NB4 (cell line): ENCODE measurements at regions not wholly inside any gene's neighbourhood (a gene's known extent, or its start where the extent isn't known, plus 50 kb on each side); places are given as distances from the start of the nearest gene placed in this dataset.

Experiments
- DNase-seq: peaks from one replicate; pipeline ENCODE4 v3.0.0; 2010; ENCODE audit warnings: low read depth
- H3K4me3 ChIP-seq: one replicate; pipeline ENCODE4 v1.5.1; 2011; ENCODE audit warnings: mild to moderate bottlenecking, low read depth, low read length, moderate library complexity
- CTCF ChIP-seq: IDR thresholded peaks from one replicate; pipeline ENCODE4 v1.5.1; 2012; ENCODE audit warnings: low read depth, low read length
- MYC ChIP-seq: IDR thresholded peaks from 2 replicates; pipeline ENCODE4 v1.6.1; 2011; ENCODE audit warnings: low read depth, low read length
- POLR2A ChIP-seq: IDR thresholded peaks from 2 replicates; pipeline ENCODE4 v1.6.1; 2011; ENCODE audit warnings: mild to moderate bottlenecking; ENCODE audit not compliant: insufficient read length; ENCODE audit errors: extremely low read depth
- TF ChIP-seq, protein P1 (sequence below): IDR thresholded peaks from 2 replicates; pipeline ENCODE4 v1.6.1; 2011; ENCODE audit warnings: low read depth, low read length

GRCh38 chr2:62304429-62305417, 108.8 kb downstream of the B3GNT2 start:
- peak overlapping the region; percentile 21 for H3K4me3 ChIP-seq
- peak; percentile 100 for DNase-seq
- TF ChIP-seq POLR2A (peak; percentile 20), CTCF (no peak), MYC (peak; percentile 99)
- TF ChIP-seq, protein P1, sequence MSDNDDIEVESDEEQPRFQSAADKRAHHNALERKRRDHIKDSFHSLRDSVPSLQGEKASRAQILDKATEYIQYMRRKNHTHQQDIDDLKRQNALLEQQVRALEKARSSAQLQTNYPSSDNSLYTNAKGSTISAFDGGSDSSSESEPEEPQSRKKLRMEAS, result peak; percentile 98

- peak; percentile 79 for DNase-seq
- TF ChIP-seq CTCF (no peak), MYC (no peak), POLR2A (no peak)
- TF ChIP-seq, protein P1, result no peak; the same call in none of the 2 replicates
- H3K4me3 ChIP-seq, result peak overlapping the region; percentile 6
Measured at GRCh38 chr2:62303788-62304187, 107.9 kb downstream of the B3GNT2 start.

GRCh38 chr2:62302631-62303435, 106.9 kb downstream of the B3GNT2 start:
- H3K4me3 ChIP-seq, result no peak overlapping the region
- TF ChIP-seq POLR2A (no peak), MYC (no peak), CTCF (no peak)
- TF ChIP-seq, protein P1, result no peak
- peak; percentile 18 for DNase-seq

DNA sequence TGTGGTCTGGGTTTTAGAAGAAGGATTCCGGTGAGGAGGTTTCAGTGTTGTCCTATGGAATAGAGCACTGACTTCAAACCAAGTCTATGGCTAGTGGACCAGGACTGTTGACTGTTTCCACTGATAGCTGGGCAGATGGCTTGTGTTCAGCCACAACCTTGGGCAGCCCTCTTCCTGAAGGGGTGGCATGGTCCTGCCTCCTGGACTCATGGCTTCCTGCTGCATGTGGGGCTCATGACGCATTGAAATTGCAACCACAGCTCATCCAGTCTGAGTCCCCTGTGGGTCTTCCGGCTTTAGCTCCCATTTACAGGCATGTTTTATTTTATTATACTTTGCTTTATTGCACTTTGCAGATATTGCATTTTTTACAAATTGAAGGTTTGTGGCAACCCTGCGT, 105.0 kb downstream of the B3GNT2 start:
- peak; percentile 29 for DNase-seq
- no peak for TF ChIP-seq POLR2A
- TF ChIP-seq MYC, result no peak
- TF ChIP-seq CTCF, result no peak
- TF ChIP-seq, protein P1, result no peak
- no peak overlapping the region for H3K4me3 ChIP-seq

- TF ChIP-seq MYC, result no peak
- TF ChIP-seq CTCF, result peak; percentile 27
- TF ChIP-seq, protein P1, result no peak
- TF ChIP-seq POLR2A, result no peak
- peak; percentile 64 for DNase-seq
- H3K4me3 ChIP-seq, result no peak overlapping the region
Measured at GRCh38 chr2:62297624-62298010, 101.7 kb downstream of the B3GNT2 start.
